NCI-H2196 treated with DMSO at 0.1 percent for 48 hours (cell line): ENCODE measurements at regions not wholly inside any gene's neighbourhood (a gene's known extent, or its start where the extent isn't known, plus 50 kb on each side); places are given as distances from the start of the nearest gene placed in this dataset.
"Not testable (repeated sequence)": the region's sequence is repeated elsewhere in the genome, so short reads cannot be mapped to it uniquely, and the experiment has no call there.

ENCODE experiments used
- DNase-seq: peaks from one replicate; lab custom pipeline; 2025; ENCODE audit not compliant: unreplicated experiment; lab: John Stamatoyannopoulos, UW

- DNase-seq: no peak
Measured at GRCh38 chr1:115457289-115457688, 119.2 kb upstream of the NGF start.

DNA sequence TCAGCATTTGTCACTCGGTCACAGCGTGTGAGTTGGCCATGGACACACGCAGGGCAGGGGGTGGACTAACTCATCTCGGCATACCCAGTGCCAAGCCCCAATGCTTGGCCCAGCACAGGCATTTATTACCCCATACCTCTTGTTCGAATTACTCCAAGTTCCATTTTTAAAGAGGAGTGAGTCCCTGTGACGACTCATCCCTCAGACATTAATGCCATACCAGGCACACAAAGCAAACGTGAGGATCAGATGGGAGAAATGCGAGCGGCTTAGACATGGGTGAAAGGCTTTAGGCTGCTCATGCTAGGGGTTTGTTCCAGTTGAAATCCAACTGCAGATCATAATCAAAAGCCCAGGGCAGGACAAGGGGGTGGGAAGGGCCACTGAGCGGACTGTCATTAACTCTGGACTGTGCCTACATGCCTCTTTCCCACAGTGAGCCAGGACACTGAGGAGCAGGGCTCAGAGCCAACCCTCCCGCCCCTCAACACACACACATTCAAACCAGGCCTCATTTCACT is 118.5 kb upstream of the NGF start:
- no peak for DNase-seq

- DNase-seq: peak; percentile 61
Measured at GRCh38 chr1:115454837-115455511, 116.9 kb upstream of the NGF start.

DNA sequence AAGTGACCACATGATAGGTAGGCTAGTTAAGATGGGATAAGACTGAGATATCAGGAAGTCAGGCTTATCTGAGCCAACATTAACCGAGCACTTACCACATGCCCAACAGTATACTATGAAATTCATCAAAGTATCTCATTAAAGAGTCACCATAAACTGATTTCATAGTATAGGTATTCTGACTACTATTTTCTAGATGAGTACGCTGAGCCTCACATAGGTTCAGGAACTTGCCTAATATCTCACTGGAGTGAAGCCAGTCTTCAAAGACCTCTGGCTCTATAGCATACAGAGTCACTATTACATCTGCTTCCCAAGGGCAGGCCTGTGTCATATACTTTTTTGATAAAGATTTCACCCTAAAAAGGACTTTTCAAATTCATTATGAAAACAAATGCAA is 115.6 kb upstream of the NGF start:
- DNase-seq: no peak

GRCh38 chr1:115452600-115453329 is 114.7 kb upstream of the NGF start:
- DNase-seq: no peak

GRCh38 chr1:115450501-115451040 is 112.5 kb upstream of the NGF start:
- no peak for DNase-seq

DNA sequence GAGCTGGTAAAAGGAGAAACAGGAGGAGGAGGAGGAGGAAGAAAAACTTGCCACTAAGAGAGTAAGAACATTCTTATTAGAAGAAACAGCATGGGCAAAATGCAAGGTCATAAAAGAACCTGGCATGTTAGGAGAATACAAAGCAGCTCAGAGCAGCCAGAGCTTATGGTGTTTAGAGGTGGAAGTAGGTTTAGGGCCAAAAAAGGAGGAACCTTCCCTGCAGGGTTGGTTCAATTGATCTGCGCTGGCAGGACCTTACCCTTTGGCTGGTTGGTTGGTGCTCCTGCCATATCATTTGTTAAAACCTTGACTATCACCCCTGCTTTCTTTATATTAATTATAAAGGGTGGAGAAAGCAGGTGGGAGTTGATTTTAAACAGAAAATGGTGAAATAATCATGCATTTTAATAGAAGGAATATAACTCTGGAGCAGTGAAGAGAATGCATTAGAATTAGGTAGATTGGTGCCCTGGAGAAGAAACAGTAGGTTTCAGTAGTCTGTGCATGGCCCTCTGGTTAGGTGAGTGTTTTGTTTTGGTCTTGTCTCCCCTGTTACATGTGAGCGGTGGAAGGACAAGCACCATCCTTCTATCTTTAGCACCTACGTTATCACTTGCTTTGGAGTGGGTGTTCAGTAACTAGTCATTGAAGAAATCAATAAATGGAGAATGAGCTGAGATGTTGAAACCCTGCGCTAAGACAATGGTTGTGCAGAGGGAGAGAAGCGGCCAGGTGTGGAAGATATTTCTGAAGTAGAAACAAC is 110.4 kb upstream of the NGF start:
- DNase-seq: no peak

DNA sequence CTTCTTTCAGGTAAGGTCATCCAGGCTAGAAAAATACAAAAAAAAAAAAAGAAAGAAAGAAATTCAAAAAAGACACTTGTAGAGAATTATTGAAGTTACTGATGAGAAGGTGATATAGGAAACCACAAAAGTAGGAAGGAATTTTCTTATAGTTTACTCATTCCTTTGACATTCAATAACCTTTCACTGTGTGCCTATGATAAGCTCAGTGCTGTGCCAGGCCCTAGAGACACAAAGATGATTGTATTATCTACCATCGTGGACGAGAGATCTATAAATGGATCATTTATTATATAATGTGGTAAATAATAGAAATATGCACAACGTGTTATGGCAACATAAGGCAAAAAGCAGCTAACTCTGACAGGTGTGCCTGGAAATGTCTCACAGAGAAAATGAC is 109.6 kb upstream of the NGF start:
- DNase-seq: no peak

DNA sequence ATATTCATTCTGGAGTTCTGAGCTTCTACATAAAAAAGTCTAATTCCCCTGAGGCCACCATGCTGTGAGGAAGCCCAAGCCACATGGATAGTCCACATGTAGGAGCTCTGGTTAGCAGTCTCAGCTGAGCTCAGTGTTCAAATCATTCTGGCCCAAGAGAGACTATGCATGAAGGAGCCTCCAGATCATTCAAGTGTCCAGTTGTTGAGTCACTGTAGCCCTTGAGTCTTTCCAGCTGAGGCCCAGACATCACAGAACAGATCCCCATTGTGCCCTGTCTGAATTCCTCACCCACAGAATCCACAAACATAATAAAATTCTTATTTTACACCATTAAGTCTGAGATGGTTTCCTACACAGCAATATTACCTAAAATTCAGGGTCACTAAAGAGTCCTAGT is 107.0 kb upstream of the NGF start:
- no peak for DNase-seq

- no peak for DNase-seq
Measured at GRCh38 chr1:115440733-115441132, 102.7 kb upstream of the NGF start.

DNA sequence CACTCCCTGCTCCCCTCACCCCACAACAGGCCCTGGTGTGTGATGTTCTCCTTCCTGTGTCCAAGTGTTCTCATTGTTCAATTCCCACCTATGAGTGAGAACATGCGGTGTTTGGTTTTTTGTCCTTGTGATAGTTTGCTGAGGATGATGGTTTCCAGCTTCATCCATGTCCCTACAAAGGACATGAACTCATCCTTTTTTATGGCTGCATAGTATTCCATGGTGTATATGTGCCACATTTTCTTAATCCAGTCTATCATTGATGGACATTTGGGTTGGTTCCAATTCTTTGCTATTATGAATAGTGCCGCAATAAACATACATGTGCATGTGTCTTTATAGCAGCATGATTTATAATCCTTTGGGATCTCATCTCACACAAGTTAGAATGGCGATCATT is 101.5 kb upstream of the NGF start:
- not testable (repeated sequence) for DNase-seq

DNA sequence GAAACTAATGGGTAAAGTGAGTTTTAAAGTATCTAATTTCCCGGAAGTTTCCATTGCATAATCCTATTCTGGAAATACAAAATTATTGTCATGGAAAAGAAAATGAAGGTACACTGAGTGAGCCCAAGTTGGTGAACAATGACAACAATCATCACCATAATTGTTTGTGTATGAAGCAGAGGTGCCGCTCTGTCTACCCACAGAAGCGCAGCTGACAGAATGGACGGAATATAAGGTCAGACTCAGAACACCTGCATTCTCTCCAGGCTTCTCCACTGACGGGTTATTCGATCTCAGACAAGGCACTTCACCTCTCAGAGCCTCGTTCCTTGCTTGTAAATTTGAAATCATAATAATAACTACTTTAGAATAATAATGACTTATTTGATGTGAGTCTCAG is 99.1 kb upstream of the NGF start:
- DNase-seq: peak; percentile 57

- DNase-seq: no peak
Measured at GRCh38 chr1:115436596-115436995, 98.5 kb upstream of the NGF start.

- no peak for DNase-seq
Measured at GRCh38 chr1:115433483-115433882, 95.4 kb upstream of the NGF start.

GRCh38 chr1:115432061-115432460 is 94.0 kb upstream of the NGF start:
- no peak for DNase-seq

GRCh38 chr1:115430441-115431158 is 92.6 kb upstream of the NGF start:
- DNase-seq: no peak

DNA sequence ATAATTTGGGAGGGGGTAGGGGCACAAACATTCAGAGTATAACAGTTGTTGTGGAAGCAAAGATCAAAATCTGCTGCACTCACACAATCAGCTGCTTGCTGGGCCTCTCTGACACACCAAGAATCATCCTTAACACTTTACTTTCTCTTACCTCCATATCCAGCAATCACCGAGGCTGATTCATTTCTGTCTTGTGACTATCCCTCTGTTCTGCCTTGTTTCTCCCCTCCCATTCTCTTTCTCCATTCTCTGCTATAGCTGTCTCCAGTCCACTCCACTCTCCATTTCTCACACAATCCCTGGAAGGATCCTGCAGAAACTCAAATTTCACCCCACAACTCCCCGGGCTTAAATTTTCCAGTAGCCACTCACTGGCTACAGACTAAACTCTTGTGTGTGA is 91.8 kb upstream of the NGF start:
- no peak for DNase-seq

GRCh38 chr1:115429241-115429640 is 91.2 kb upstream of the NGF start:
- no peak for DNase-seq

DNA sequence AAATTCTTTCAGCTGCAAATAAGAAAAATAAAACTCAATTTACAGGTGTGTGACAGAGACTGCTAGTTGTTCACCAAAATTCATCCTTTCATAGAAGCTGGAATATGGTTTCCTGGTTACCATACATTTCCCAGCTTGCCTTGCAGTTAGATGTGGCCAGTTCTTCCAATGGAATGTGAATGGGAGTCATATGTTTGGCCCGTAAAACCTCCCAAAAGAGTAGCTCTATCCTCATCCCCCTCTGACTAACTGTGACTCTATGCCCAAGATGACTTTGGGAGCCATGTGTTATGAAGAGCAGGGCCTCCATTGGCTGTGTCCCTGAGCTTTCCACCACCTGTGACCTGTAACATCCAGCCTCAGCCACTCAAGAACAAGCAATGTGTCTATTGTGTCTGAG is 90.6 kb upstream of the NGF start:
- DNase-seq: no peak

- DNase-seq: no peak
Measured at GRCh38 chr1:115428256-115428655, 90.2 kb upstream of the NGF start.

DNA sequence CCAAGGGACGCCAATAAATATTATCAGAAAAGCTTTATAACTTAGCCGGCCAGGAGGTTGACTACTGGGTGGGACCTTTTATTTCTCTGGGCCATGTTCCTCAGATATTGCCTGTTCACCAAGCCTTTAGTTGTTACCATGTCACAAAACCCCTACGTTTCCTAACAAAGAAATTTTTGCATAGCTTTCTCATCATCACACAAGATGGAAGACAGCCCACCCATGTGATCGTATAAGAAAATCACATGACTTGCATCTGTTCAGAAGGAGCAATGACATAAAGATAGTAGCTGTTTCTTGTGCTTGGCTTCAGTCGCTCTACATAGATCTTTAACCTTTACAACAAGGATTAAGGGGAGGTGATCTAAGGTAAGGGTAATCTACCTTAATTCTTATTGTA is 88.9 kb upstream of the NGF start:
- DNase-seq: no peak
